Retina (tissue), 1 donor: ENCODE measurements at regions not wholly inside any gene's neighbourhood (a gene's known extent, or its start where the extent isn't known, plus 50 kb on each side); places are given as distances from the start of the nearest gene placed in this dataset.
"Not testable (repeated sequence)": the region's sequence is repeated elsewhere in the genome, so short reads cannot be mapped to it uniquely, and the experiment has no call there.

Experiments
- DNase-seq: peaks from one replicate; pipeline ENCODE4 v3.0.0-alpha.2; 2016

DNA sequence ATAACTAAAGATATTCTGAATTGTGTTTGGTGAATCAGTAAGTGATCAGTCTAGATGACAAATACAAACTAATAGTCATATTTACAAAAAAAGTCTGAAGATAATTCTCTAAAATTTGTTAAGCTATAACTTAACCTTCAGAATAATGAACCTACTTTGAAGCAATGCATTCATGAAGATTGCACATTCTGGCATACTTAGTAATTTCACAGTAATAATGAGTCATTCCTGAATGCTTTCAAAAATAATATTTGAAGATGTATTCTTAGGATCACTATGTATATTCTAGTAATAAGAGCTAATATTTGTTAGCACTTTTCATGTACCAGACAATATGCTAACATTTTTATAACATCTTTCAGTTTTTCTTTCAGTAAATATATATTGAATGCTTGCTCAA, 756.7 kb upstream of the SLIT2 start:
- DNase-seq: no peak

DNA sequence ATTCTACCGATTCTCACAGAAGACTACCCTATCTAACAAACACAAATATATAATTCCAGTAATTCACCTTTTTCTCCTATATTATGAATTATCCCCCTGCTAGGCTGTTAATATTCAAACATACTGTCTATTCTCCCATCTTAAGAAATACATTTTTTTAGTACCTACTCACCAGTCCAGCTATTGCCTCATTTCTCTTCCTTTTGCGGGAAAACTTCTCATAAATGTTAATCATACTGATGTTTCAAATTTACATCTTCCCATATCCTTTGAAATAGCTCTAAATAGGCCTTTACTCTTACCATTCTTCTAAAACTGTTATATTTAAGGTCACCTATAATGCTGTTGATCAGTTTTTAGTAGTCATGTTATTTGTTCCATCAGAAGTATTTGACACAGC, 759.1 kb upstream of the SLIT2 start:
- no peak for DNase-seq

GRCh38 chr4:19486400-19486799, 765.3 kb upstream of the SLIT2 start:
- no peak for DNase-seq

GRCh38 chr4:19478791-19479190, 772.9 kb upstream of the SLIT2 start:
- no peak for DNase-seq

DNA sequence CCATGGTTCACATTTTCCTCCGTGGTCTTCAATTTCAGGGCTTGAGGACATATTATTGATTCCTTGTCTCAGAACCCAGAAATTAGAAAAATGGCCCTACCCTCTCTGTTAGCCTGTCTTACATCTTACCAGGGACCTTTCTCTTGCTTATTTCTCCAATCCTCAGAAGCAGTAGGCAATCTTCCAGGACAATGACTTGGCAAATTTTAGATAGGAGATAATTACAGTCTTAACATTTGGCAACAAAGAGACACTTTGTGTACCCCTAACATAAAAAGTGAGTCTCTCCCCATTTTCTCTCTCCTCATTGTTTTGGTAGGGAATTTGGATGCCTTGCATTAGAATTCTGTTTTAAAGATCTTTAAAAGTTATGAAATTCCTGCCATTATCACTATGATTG, 778.1 kb upstream of the SLIT2 start:
- DNase-seq: no peak

DNA sequence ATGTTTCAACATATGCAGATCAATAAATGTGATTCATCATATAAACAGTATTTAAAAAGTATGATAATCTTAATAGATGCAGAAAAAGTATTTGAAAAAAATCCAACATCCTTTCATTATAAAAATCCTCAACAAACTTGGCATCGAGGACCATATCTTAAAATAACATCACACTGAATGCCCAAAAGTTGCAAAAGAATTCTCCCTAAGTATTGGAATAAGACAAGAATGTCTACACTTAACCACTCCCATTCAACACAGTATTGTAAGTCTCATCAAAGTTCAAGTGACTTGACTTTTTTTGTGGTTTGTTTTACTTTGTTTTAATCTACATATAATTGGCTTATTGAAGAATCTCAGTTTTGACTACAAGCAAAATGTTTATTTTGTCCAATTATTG, 779.0 kb upstream of the SLIT2 start:
- no peak for DNase-seq

- DNase-seq: not testable (repeated sequence)
These were observed 781.7 kb upstream of the SLIT2 start for GRCh38 chr4:19470001-19470400.

DNA sequence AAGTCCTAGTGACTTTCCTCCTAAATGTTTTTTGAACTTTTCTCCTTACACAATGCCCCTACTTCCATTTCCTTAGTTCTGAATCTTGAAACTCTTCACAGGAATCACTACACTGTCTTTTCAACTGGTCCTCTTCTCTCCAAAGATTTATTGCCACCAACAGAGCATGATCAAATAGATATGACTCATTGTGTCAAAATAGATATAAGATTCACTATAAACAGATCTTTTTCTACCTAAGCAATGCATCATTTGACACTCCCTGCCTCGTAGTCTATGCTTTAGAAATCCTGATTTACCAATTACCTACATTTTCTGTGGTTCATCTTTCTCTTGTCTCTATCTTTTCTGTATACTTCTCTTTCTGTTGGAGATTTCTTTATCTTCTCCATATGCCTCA, 789.6 kb upstream of the SLIT2 start:
- DNase-seq: no peak

DNA sequence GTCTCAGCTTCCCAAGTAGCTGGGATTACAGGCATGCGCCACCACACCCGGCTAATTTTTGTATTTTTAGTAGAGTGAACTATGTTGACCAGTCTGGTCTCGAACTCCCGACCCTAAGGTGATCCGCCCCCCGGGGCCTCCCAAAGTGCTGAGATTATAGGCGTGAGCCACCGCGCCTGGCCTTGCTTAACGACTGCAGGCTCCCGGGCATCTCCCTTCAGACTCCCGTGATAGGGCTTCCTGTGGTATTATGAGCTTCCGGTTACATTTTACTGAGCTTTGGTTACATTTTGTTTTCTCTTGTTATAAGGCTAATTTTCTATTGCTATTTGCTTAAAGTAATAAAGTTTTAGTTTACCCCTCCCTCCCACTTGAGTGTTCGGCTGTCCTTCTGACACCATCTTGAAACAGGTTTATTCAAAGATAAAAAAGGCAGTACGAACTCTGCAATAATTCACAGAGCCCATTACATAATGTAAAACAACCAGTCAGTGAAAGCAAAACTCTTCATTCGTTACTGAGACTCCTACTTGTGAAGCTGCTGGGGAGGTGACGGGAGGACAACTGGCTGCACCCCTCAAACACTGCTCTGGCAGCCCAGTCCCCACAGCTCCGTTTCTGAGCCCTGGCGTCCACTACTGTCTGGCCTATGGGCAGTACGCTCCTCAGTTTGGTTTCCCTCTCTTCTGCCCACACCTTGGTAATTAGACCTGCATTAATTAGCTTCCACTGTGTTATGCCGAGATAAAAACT, 795.7 kb upstream of the SLIT2 start:
- no peak for DNase-seq

DNA sequence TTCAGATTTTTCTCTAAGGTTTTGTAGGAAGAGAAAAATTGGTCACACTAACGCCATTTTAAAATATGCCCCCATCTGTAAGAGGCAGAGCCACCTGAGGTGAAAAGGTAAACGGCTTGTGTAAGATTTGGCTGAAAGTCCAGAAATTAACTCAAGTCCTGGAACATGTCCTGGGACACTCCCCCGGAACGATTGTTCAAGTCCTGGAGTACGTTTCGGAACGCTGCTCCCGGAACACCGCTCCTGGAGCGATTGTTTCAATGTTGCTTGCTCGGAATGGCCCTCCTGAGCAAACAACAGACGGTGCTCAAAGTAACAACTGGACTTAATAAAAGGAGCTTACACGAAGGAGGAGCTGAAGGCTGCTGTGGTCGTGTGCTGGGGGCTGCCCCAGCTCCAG, 796.5 kb upstream of the SLIT2 start:
- no peak for DNase-seq

- DNase-seq: no peak
These were observed 813.5 kb upstream of the SLIT2 start for GRCh38 chr4:19438233-19438632.

DNA sequence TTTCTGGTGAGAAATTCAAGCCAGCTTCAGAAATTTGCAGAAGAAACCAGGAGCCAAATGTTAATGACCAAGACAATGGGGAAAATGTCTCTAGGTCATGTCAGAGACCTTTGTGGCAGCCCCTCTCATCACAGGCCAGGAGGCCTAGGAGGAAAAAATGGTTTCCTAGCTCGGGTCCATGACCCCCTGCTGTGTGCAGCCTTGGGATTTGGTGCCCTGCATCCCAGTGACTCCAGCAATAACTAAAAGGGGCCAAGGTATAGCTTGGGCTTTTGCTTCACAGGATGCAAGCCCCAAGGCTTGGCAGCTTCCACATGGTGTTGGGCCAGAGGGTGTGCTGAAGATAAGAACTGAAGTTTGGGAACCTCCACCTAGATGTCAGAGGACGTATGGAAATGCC, 814.7 kb upstream of the SLIT2 start:
- no peak for DNase-seq

DNA sequence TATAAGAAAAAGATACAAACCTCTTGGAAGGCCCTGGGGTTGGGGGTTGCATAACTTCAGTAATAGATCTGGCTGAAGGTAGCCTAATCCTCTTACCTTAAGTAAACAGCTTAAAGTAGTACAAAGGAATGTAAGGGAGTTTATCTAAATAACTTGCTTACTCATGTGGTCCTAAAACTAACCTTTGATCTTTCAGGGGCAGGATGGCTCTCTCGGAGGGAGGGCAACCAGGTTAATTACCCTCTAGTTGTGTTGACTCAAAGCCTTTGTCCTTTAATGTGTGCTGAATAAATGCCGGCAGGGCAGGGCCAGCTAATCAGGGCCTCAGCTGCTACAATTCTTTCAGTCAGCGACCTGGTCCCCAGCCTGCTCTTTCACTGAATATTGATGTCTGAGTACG, 822.0 kb upstream of the SLIT2 start:
- DNase-seq: no peak

- no peak for DNase-seq
These were observed 826.6 kb upstream of the SLIT2 start for GRCh38 chr4:19425146-19425545.

GRCh38 chr4:19417256-19417655, 834.4 kb upstream of the SLIT2 start:
- no peak for DNase-seq

DNA sequence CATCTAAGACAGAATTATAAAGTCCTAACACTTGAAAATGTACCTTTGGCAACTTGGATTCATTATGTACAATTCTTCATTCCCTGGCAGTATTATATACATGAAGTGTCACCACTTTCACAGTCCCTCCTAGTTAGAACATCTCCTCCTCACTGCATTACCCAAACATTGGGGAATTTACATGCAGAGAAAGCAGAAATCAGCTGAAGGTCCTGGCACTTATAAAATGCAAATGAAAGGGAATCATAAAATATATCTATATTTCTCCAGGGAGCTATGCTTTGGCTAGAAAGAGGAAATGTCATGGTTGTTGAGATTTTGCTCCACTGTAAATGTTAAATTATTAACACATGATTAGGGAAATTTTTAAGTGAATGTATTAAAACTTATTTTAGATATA, 835.6 kb upstream of the SLIT2 start:
- DNase-seq: no peak

- DNase-seq: no peak
These were observed 843.2 kb upstream of the SLIT2 start for GRCh38 chr4:19408490-19408889.

DNA sequence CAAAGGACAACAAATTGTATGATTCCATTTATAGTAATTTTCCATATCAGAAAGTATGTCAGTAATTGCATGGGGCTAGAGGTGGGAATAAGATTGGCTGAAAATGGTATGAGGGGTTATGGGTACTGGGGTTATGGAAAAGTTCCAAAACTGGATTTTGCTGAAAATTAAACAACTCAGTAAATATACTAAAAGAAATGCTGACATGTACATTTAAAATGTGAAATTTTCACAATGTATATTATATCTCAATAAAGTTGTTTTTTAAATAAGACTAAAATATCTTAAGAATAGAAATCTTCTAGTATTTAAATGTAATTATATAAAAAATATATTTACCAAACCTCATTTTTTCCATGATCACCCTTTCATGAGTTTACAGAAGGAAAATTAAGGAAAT, 844.9 kb upstream of the SLIT2 start:
- DNase-seq: no peak

- DNase-seq: peak; percentile 11
These were observed 847.8 kb upstream of the SLIT2 start for GRCh38 chr4:19403786-19404370.

- DNase-seq: no peak
These were observed 849.1 kb upstream of the SLIT2 start for GRCh38 chr4:19402581-19403065.

DNA sequence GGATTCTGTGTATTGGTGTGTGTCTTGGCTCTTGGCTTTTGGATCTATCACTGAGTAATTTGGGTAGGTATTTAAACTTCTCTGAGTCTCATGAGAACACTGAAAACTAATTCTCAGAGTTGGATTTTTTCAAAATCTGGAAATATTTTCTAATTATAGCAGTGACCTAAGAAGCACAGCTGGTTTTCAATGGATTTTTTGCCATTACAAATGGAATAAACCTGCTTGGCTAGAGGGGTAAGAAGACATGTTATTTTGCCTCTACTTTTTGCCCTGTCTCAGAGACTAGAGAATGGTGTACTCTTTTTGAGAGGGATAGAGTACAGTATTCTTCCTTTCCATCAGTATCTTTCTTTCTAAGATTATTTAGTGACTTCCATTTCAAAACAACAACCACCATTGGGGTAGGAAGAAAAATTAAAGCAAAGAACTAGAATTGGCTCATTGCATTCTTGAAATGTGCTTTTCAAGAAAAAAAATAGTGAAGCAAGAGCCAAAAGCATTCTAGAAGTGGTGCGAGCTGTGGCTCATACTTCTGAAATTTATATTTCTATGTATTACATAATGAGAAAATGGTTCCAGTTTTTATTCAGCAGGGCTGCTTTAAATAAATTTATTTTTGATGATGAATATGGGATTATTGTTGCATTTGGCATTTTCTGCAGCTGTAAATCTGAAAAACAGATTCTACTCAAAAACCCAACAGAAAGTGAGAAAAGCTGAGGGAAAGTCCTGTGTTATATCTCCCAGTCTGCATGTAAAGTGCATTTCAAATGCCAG, 850.2 kb upstream of the SLIT2 start:
- no peak for DNase-seq

DNA sequence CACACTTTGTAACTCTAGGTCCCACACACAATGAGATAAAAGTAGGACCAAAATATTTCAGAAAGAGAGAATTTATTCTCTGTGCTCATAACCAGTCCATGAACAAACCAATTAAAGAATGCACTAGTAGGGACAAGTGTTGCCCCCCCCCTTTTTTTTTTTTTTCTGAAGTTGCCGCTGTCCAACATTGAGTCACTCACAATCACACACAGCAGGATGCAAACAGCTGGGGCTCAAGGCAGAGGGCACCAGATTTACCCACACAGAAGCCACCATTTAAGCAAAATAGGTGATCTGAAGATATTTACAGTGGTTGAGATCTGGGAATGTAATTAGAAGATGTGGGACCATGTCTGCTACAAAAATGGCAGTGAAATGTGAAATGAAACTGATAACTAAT, 850.9 kb upstream of the SLIT2 start:
- no peak for DNase-seq

GRCh38 chr4:19399001-19399400, 852.7 kb upstream of the SLIT2 start:
- no peak for DNase-seq

- DNase-seq: no peak
These were observed 864.9 kb upstream of the SLIT2 start for GRCh38 chr4:19386786-19387185.
